ENCODE measurements at regions not wholly inside any gene's neighbourhood (a gene's known extent, or its start where the extent isn't known, plus 50 kb on each side); places are given as distances from the start of the nearest gene placed in this dataset.

- no peak for TF ChIP-seq CTCF (conservative IDR thresholded peaks at IDR 0.05; ENCODE audit: low read depth, low read length)
- no peak for TF ChIP-seq EZH2 (IDR thresholded peaks at IDR 0.05; ENCODE audit: borderline replicate concordance, low read depth, low read length, poor library complexity, severe bottlenecking)
Measured at GRCh38 chr17:53471514-53471913, 351.2 kb upstream of the KIF2B start.

All from A673 (cell line).